OCI-LY7 (cell line): ENCODE measurements at regions not wholly inside any gene's neighbourhood (a gene's known extent, or its start where the extent isn't known, plus 50 kb on each side); places are given as distances from the start of the nearest gene placed in this dataset.

Experiments
- EZH2phosphoT487 ChIP-seq: fragments of 200-600 bp; sonication (generic); IDR thresholded peaks from 2 replicates; pipeline ENCODE4 v1.6.1; 2018; ENCODE audit warnings: low read depth, borderline replicate concordance, mild to moderate bottlenecking, mixed run types, antibody characterized with exemption, low read length, moderate library complexity, mixed read lengths
- TF ChIP-seq, protein P1 (sequence below): fragments of 200-600 bp; sonication (generic); conservative IDR thresholded peaks from 2 replicates; pipeline ENCODE4 v1.5.1; 2014; ENCODE audit warnings: mild to moderate bottlenecking, antibody characterized with exemption, low read length, moderate library complexity, mixed read lengths

DNA sequence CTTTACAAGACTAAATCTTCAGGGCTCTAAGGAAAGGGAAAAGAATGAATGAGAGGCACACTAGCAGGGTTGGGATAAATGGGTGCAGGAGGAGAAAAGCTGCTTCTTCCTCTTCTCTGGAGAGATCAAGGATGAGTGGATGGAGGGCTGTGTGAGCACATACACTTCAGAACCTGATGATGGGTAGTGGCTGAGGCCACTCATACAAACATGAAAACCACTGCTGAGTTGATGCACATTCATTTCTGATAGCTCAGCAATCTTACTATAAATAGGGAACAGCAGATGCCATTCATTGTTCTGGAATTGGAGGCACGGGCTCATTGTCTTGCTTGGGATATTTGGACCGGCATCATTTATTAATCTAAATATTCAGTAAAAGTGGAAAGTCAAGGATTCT, 152.4 kb upstream of the KCTD1 start:
- TF ChIP-seq, protein P1, sequence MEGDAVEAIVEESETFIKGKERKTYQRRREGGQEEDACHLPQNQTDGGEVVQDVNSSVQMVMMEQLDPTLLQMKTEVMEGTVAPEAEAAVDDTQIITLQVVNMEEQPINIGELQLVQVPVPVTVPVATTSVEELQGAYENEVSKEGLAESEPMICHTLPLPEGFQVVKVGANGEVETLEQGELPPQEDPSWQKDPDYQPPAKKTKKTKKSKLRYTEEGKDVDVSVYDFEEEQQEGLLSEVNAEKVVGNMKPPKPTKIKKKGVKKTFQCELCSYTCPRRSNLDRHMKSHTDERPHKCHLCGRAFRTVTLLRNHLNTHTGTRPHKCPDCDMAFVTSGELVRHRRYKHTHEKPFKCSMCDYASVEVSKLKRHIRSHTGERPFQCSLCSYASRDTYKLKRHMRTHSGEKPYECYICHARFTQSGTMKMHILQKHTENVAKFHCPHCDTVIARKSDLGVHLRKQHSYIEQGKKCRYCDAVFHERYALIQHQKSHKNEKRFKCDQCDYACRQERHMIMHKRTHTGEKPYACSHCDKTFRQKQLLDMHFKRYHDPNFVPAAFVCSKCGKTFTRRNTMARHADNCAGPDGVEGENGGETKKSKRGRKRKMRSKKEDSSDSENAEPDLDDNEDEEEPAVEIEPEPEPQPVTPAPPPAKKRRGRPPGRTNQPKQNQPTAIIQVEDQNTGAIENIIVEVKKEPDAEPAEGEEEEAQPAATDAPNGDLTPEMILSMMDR = no peak
- TF ChIP-seq EZH2phosphoT487 = no peak
